Endothelial cell of hepatic sinusoid (primary cell): ENCODE measurements at regions not wholly inside any gene's neighbourhood (a gene's known extent, or its start where the extent isn't known, plus 50 kb on each side); places are given as distances from the start of the nearest gene placed in this dataset.

Experiments
- in situ Hi-C: cut with HindIII; loops from 2 replicates; pipeline ENCODE4 v1.10.0; 2017; ENCODE audit warnings: low sequenced_read_pairs

DNA sequence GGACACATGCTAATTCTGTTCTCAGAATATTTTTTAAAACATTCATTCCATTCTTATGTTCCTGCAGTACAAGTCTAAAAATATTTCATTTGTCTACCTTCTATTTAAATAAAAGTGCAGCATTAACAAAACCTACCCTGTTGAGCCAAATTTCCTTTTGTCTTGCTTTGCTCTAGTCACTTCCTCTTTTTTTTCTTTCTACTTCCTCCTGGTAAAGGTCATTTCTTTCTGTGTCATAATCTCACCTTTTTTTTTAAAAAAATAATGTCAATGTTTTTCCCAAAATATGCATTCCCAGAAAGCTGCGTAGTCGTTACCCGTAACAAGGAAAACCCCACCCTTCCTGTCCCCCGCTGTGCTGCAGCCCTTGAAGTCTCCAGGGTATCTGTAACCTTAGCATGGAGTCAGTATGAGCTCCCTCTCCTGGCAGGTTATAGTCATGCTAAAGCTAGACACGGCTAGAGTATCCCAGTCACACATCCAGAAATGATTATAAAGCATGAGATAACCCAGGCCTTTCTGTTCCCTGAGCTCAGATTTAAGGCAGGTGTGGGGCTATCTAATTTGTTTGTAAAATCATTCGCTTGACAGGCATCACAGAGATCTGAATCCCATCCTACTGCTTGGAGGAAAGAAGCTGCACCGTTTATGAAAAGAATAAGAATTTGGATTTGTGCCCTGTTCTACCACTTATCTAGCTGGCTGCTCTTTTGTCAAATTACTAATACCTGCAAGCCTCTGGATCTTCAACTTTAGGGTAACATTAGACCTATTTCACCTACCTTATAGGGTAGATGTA, 51.1 kb upstream of the EED start:
- in situ Hi-C loops: no loop called here

DNA sequence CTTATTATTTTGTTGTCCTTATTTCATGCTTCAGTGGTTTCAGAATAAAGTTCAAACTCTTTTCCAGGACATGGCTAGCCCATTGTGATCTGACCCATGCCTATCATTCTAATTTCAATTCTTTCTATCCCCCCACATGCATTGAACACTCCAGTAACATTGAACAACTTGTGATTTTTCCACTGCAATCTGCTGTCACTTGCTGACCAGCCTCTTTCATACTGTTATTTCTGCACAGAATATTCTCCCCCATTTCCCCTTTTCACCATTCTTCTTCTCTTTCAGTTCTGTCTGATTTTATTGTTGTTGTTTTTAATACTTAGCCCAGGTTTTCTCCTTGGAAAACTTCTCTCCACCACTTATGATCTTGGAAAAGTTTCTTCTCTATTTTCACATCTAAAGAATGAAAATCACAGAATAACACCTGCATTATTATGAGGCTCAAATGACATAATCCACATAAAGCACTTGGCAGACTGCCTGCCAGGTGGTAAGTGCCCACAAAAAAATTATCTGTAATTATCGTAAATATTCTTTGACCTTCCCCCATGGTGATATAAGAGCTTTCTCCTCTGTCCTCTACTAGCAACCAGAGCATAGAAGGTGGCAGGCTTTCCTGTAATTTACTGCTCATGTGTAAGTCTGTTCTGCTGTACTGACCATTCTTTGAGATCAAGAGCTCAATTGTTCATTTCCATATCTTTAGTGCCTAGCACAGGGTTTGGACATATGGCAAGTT, 51.9 kb upstream of the EED start:
- in situ Hi-C loops: no loop called here

DNA sequence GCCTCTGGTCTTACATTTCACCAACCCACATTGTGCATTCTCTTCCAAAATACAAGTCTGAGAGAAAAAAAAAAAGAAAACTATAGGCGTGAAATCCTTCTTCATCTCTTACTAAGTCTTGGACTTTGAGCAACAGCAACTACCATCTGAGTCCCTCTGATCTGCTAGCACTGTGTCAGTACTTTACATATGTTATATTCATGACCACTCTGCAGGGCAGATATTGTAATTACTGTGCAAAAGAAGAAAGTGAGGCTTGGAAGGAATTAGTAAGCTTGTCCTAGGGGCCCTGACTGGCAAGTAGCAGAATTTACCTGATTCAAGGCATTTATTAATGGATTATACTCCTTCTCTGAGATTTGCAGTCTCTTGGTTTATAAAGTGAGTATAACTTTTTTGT, 52.7 kb upstream of the EED start:
- in situ Hi-C loops: no loop called here

DNA sequence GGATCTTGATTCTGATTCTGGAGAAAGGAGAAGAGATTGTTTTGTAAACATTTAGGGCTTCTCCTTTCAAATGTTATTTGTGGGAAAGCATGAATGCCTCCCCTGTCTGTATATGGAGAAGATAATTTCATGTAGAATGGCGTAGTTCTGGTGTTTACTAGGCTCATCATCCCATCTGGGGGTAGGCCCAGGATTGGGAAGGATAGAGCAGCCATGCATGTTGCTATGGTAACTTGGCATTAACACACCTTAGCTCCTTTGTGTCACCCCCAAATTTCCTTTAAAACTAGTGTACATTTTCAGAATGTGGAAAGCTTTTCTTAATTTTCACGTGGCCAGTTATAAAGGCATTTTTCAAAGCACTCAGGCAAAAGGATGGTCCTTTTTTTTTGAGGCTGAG, 57.5 kb upstream of the EED start:
- in situ Hi-C loops: loop anchor here (10.0 kb wide), 1 partner anchor 142 kb away; no protein-coding TSS in a partner anchor

DNA sequence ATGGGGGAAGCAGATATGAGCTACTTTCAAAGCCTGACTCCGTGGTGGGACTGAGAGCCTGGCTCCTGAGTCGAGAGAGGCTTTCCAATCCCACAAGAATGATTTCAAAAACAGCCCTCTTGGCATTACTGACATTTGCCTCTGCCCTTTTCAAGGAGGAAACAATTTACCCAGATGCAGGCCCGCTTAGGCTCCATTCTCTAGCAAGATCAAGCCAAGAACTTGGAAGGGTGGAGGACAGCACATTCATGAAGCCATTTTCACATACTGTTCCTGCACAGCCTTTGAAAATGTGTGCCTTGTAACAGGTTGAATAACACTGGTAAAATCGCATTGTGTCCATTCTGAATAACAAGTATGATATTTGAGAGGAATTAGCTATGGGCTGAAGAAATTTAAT, 58.2 kb upstream of the EED start:
- in situ Hi-C loops: loop anchor here (10.0 kb wide), 1 partner anchor 142 kb away; no protein-coding TSS in a partner anchor

DNA sequence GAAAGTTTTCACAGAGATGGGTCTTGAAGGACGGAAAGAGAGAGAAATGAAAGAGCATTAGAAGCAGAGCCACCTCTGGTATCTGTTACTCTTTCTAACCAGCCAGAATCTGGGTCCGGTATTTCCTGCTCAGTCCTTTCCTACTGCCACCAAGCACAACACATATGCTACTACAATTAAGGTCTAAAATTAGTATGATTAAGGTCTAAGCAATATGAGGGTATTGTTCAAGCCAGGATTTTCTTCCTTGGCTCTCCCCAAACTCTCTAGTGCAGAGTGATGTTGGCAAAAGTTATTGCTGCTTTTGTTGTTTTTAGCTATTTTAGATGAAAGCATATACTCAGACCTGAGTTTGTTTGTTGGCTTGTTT, 59.2 kb upstream of the EED start:
- in situ Hi-C loops: loop anchor here (10.0 kb wide), 1 partner anchor 141 kb away; no protein-coding TSS in a partner anchor

DNA sequence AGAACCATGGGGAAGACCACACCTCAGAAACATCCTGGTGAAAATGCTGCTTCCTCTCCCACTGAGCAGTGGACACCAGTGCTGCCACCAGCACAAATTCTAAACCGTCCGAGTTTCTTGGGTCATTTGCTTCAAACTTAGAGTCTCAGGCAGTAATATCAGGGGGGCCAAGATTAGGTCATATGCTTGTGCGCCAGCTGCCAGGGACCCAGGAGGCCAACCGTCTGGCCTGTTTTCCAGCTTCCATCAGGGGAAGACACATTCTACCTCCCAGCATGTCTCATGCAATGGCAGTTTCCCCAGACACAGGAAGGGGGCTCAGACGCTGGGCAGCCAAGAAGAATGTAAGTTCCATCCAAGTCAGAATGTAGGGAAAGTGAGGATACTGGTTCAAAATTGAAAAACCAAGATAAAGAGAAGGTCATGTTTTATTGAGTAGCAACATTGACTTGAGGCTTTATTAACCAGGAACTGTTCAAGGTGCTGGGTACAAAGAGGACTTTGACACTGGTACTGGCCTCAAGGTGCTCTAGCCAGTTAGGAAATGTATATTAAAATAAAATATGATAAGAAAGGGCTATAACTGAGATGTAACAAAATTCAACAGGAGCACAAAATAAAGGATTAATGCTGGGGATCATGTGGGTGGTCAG, 59.7 kb upstream of the EED start:
- in situ Hi-C loops: loop anchor here (10.0 kb wide), 1 partner anchor 140 kb away; no protein-coding TSS in a partner anchor

DNA sequence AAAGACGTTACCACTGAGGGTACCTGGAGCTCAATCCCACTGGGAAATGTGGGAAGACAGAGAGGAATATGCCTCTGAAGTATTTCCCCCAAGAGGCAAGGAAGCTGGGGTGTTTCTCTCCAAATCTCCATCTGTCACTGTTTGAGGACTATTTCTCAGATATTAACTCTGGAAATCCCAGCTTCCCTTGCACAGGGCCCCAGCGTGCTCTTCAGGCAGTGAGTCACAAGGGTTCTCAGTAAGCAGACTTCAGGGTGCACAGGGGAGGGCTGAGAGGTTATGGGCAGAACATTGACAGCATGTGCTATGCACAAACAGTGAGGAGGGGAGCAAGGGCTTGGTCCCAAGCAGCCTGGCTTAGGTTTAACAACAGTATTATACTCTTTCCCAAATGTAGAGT, 60.9 kb upstream of the EED start:
- in situ Hi-C loops: loop anchor here (10.0 kb wide), 1 partner anchor 139 kb away; no protein-coding TSS in a partner anchor

DNA sequence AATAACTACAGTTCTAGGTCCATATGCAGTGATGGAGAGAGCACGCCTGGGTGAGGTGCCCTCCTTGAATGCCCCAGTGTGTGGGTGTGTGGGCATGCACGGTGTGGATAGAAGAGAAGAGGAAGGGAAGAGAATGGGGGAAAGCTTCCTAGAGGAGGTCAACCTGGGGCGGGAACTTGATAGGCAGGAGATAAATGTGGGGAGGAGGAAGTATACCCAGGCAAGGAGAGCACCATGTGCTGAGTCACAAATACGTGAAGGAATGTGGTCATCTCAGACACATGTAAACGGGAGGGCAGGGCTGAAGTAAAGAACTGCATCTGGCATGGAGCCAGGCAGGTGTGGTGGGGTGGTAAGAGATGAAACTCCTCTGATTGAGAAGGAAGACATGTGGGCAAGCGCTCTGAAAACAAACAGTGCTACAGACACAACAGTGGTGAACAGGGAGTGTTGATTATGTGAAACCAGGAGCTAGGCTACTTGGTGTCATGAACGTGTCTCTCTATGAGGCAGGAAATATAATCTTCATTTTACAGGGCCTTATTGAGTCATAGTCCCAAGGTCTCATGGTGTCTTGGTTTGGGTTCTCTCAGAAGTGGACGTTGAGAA, 61.5 kb upstream of the EED start:
- in situ Hi-C loops: loop anchor here (10.0 kb wide), 1 partner anchor 138 kb away; no protein-coding TSS in a partner anchor

DNA sequence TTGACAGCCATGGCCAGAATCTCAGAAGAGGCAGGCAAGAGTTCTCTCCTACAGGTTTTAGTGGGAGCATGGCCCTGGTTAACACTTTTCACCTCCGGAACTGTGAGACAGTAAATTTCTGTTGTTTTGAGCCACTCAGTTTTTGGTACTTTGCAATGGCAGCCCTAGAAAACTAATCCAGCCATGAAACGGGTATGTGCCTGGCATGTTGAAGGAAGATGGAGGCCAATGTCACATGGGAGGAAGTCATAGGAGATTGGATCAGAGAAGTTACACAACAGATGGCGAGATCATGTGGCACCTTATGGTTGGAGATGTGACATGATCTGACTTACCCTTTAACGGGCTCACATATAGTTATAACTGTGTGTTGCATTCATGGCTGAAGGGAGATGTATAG, 63.2 kb upstream of the EED start:
- in situ Hi-C loops: loop anchor here (10.0 kb wide), 1 partner anchor 137 kb away; no protein-coding TSS in a partner anchor

DNA sequence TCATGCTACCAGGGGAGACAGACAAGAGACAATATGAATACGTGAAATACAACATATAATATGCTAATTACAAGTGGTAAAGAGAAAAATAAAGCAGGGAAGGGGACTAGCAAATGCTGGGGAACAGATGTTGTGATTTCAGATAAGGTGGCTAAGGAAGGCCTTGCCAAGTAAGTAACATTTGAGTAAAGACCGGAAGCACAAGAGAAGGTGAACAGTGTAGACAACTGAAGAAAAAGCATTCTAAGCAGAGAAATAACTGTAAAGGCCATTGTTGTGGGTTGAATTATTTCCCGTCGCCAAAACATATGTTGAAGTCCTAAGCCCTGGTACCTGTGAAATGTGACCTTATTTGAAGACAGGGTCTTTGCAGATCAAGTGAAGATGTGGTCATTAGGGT, 63.7 kb upstream of the EED start:
- in situ Hi-C loops: loop anchor here (10.0 kb wide), 1 partner anchor 136 kb away; no protein-coding TSS in a partner anchor

DNA sequence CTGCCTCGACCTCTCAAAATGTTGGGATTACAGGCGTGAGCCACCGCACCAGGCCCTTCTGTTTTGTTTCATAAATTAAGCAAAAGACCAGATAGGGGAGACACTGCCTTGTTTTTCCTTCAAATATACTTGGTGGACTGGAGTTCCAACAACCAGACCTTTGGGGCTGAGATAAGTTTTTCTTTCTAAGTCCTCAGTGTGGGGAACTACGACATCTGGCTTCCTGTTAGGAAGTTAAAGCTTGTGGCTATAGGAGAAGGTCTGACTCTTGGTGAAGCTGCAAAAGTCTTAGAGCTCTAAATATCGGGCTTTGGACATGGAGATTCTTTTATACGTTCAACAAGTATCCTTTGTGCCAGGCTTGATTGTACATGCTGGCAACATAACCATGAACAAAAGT, 64.1 kb upstream of the EED start:
- in situ Hi-C loops: loop anchor here (10.0 kb wide), 1 partner anchor 136 kb away; no protein-coding TSS in a partner anchor

DNA sequence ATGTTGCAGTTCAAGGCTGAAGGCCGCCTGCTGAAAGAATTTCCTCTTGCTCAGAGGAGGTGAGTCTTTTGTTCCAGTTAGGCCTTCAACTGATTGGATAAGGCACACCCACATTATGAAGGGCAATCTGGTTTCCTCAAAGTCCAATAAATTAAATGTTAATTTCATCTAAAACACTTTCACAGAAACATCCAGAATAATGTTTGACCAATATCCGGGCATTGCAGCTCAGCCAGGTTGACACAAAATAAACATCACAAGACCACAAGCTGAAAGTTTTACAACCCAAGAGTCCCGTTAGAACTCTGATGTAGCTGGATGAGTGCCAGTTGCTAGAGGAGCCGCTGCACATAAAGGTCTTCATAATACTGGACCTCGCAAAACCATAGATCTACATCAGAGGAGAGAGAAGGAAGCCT, 64.9 kb upstream of the EED start:
- in situ Hi-C loops: loop anchor here (10.0 kb wide), 1 partner anchor 135 kb away; no protein-coding TSS in a partner anchor

DNA sequence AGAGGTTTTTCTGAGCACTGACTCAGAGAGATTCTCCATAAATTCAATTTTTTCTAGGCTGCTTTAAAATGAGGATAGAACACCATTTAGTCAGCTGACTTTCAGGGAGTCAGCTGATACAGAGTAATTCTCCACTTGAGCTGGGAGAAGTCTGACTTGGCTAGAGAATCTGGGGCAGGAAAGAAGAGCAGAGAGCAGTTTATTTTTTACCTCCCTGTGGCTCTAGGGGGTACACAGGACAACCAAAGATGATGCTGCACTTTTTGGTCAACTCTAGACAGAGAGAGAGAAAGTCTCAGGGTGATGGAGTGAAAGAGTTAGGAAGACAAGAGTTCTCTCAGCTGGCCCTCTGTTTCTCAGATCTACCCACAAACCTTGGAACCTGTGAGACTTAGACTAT, 67.3 kb upstream of the EED start:
- in situ Hi-C loops: no loop called here

DNA sequence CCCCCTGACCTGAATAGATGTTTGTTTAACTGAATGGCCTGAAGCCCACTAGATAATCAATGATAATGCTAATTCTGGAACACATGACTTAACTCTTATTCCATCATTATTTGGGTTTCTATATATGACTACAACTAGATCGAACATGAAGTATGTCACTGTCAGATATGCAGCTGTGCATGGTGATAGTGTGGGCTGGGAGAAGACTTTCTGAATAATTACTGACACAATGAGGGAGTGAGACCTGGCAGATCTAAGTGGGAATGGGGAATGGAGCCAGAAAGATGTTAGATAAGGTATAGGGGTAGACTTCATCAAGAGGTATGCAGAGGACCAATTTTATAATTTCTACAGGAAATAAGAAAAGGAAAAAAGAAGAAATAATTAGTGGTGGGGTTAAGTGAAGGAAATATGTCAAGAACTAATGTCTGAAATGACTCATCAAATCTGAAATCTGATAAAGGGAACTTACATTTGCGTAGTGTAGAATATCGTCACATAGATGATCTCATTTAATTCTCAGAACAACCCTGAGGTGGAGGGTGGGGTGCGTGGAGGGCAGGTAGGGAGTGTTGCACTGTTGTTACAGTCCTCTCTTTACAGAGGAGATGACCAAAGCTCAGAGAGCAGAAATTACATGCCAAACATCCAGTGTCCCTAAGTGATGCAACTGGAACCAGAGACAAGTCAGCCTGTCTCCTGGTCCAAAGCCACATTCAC, 68.2 kb upstream of the EED start:
- in situ Hi-C loops: no loop called here

DNA sequence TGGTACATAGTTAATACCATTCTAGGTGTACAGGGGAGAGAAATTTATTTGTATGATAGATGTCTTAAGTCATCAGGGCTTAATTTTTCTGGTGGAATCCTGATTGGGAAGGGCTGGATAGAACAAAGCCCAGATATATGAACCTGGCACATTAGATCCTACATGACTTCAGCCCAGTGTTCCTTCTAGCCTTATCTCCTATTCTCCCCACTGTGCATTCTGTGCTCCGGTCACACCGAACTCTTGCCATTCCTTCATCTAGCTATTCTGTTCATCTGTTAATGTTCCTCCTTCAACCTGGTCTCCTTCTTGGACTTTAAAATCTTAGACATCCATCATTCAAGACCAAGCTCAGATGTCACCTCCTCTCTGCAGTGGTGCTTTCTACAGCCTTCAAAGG, 68.9 kb upstream of the EED start:
- in situ Hi-C loops: no loop called here

DNA sequence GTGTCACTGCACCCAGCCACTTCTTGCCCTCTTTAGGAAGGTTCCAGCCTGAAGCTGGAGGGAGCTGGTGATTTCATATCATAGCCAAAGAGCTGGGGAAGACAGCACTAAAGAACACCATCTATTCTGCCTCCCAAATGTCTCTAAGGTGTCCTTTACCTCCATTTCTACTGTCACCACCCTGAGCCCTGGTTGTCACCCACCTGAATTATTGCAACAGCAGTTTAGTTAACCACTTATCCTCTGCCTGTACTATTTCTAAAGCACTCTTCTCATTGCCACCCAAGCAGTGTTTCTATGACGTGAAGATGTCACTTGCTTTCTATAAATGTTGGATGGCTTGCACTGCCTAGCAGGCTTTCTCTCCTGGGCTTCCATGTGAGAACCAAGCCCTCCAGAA, 69.4 kb upstream of the EED start:
- in situ Hi-C loops: no loop called here

DNA sequence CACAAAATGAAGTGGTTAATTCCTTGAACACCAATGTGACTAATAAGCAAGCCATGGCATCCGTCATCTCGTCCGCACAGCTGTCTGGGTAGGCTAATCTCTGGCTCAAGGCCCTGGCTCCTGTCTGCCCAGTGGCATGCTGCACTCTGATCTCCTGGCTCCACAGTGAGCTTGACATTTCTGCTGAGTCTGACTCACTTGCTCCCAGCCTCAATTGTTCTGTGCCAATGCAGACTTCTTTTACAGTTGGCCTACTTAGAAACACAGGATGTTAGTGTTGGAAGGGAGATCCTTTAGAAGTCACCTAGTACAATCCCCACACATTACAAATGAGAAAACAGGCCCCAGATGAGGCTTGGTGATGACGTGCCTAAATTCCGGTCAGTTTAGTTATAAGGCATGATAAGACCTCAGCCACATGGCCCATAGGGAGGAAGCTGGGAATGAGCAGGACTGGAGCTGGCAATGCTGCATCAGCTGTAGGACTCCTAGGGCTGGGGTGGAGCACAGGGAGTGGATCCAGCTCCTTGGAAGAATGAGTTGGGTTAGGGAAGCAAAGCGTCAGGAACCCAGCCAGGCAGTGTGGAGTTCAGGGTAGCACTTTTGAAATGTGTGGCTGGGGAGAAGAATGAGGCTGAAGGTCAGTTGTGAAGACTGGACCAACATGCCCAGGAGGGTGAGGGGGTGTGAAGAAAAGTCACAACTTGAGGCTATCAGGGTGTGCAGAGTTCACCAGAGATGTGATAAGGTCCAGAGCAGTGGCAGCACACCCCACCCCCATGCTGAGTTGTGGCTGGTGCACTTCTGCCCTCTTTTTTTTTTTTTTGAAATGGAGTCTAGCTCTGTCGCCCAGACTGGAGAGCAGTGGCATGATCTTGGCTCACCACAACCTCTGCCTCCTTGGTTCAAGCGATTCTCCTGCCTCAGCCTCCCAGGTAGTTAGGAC, 70.2 kb upstream of the EED start:
- in situ Hi-C loops: no loop called here

DNA sequence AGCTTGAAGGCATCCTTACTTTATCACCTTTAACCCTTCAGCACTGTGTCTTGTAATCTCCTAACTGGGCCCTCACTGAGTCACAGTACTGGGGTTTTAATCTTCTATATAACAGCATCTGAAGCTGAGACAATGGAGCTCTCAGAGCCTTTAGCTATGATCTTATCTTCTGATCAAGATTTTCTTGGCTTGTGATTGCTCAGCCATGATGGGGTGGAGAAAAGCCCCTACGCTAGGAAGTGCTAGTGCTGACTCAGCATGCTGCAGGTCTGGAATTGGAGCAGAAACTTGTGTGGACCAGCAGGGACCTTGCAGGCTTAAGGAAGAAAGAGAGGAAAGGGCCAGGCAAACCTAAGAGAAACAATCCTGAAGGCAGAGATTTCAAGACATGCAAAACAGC, 71.7 kb upstream of the EED start:
- in situ Hi-C loops: no loop called here
